AG09309 (cell line): ENCODE measurements at regions not wholly inside any gene's neighbourhood (a gene's known extent, or its start where the extent isn't known, plus 50 kb on each side); places are given as distances from the start of the nearest gene placed in this dataset.
"Not testable (repeated sequence)": the region's sequence is repeated elsewhere in the genome, so short reads cannot be mapped to it uniquely, and the experiment has no call there.

Experiments
- DNase-seq: peaks from one replicate; pipeline ENCODE4 v3.0.0-alpha.2; 2010; ENCODE audit warnings: low read depth
- H3K4me3 ChIP-seq: 2 replicates; pipeline ENCODE4 v1.5.1; 2011; ENCODE audit warnings: mild to moderate bottlenecking, low read depth, low read length, moderate library complexity; ENCODE audit not compliant: control insufficient read depth
- CTCF ChIP-seq: IDR thresholded peaks from 2 replicates; pipeline ENCODE4 v1.5.1; 2011; ENCODE audit warnings: mild to moderate bottlenecking, low read depth, low read length, inconsistent platforms; ENCODE audit not compliant: insufficient read depth, control insufficient read depth; ENCODE audit errors: missing control alignments

- no peak for TF ChIP-seq CTCF
- H3K4me3 ChIP-seq, result no peak overlapping the region
- no peak for DNase-seq
Observed at GRCh38 chr5:158589939-158590338, 509.8 kb downstream of the EBF1 start.

- no peak overlapping the region for H3K4me3 ChIP-seq
- TF ChIP-seq CTCF, result no peak
- no peak for DNase-seq
Observed at GRCh38 chr5:158588617-158589016, 511.1 kb downstream of the EBF1 start.

- no peak for DNase-seq
- TF ChIP-seq CTCF, result no peak
- no peak overlapping the region for H3K4me3 ChIP-seq
Observed at GRCh38 chr5:158586054-158586453, 513.7 kb downstream of the EBF1 start.

GRCh38 chr5:158582669-158583068 is 517.0 kb downstream of the EBF1 start:
- H3K4me3 ChIP-seq, DNase-seq: not testable (repeated sequence)

- DNase-seq, result no peak
- H3K4me3 ChIP-seq, result no peak overlapping the region
- TF ChIP-seq CTCF, result no peak
Observed at GRCh38 chr5:158573829-158574228, 525.9 kb downstream of the EBF1 start.

GRCh38 chr5:158570502-158570901 is 529.2 kb downstream of the EBF1 start:
- DNase-seq, result no peak
- no peak overlapping the region for H3K4me3 ChIP-seq
- no peak for TF ChIP-seq CTCF

GRCh38 chr5:158569534-158569933 is 530.2 kb downstream of the EBF1 start:
- TF ChIP-seq CTCF, result no peak
- no peak for DNase-seq
- no peak overlapping the region for H3K4me3 ChIP-seq
